ENCODE measurements at regions not wholly inside any gene's neighbourhood (a gene's known extent, or its start where the extent isn't known, plus 50 kb on each side); places are given as distances from the start of the nearest gene placed in this dataset.

GRCh38 chr2:226030369-226030768 lies 630.9 kb downstream of the NYAP2 start:
- TF ChIP-seq CTCF (IDR thresholded peaks at IDR 0.05) (no peak), POLR2A (IDR thresholded peaks at IDR 0.05) (no peak)
